H1 (cell line): ENCODE measurements at regions not wholly inside any gene's neighbourhood (a gene's known extent, or its start where the extent isn't known, plus 50 kb on each side); places are given as distances from the start of the nearest gene placed in this dataset.

Experiments
- CTCF ChIA-PET: fragments of 300-600 bp; sonication (Branson Sonifier 250); formaldehyde crosslinking; loops from one replicate; lab custom pipeline; 2021; ENCODE audit not compliant: partially characterized antibody; lab: Charles Lee
- POLR2A ChIA-PET: fragments of 300-600 bp; sonication (Branson Sonifier 250); formaldehyde crosslinking; loops from one replicate; lab custom pipeline; 2021; ENCODE audit warnings: inconsistent platforms; ENCODE audit not compliant: partially characterized antibody; lab: Charles Lee
- DNase-seq, 2 experiments: peaks; one replicate each; pipeline versions ENCODE4 v3.0.0 to v3.0.0-alpha.2; 2010 to 2022; ENCODE audit warnings: low spot score in 2 of 2, low read depth in 1 of 2, mixed read lengths in 1 of 2
- FAIRE-seq: peaks from 2 replicates; lab custom pipeline; 2011; peaks lifted over from hg19 to GRCh38; lab: Jason Lieb, UNC
- H2AFZ ChIP-seq: 2 replicates; pipeline ENCODE4 v1.8.1; 2012; ENCODE audit warnings: low read length, inconsistent platforms
- H2AK5ac ChIP-seq: 2 replicates; pipeline ENCODE4 v1.6.1; 2013; ENCODE audit warnings: low read depth, low read length
- H2BK120ac ChIP-seq: replicated peaks from 2 replicates; pipeline ENCODE3; 2013; ENCODE audit warnings: low read depth, low read length, inconsistent platforms
- H2BK12ac ChIP-seq: 2 replicates; pipeline ENCODE4 v1.6.1; 2013; ENCODE audit warnings: low read depth, low read length
- H2BK15ac ChIP-seq: 2 replicates; pipeline ENCODE4 v1.6.1; 2013; ENCODE audit warnings: low read length
- H2BK20ac ChIP-seq: 2 replicates; pipeline ENCODE4 v1.6.1; 2013; ENCODE audit warnings: low read length
- H2BK5ac ChIP-seq: 2 replicates; pipeline ENCODE4 v1.6.1; 2013; ENCODE audit warnings: low read depth, low read length
- H3K14ac ChIP-seq: 2 replicates; pipeline ENCODE4 v1.6.1; 2013; ENCODE audit warnings: inconsistent platforms; ENCODE audit not compliant: insufficient read length
- H3K18ac ChIP-seq: 2 replicates; pipeline ENCODE4 v1.6.1; 2013; ENCODE audit warnings: low read length; ENCODE audit errors: extremely low read depth
- H3K23ac ChIP-seq: 2 replicates; pipeline ENCODE4 v1.6.1; 2013; ENCODE audit warnings: inconsistent platforms; ENCODE audit not compliant: insufficient read length
- H3K23me2 ChIP-seq: 2 replicates; pipeline ENCODE4 v1.6.1; 2013; ENCODE audit warnings: low read depth, low read length
- H3K27ac ChIP-seq: 2 replicates; pipeline ENCODE4 v1.6.1; 2011; ENCODE audit warnings: low read depth, low read length, inconsistent platforms
- H3K27me3 ChIP-seq, 4 experiments: replicated peaks in 1 of 4; 1 replicate in 1 of 4; 2 replicates in 3 of 4; pipeline versions ENCODE4 v1.6.1 to v1.8.1; 2011 to 2013; ENCODE audit warnings: low read length in 3 of 4, mild to moderate bottlenecking in 3 of 4, inconsistent platforms in 2 of 4, mixed read lengths in 2 of 4, moderate library complexity in 1 of 4; ENCODE audit not compliant: control insufficient read depth in 3 of 4, insufficient read depth in 3 of 4; ENCODE audit errors: extremely low read depth in 1 of 4
- H3K36me3 ChIP-seq, 4 experiments: 2 replicates each; pipeline versions ENCODE4 v1.6.1 to v1.8.1; 2011 to 2013; ENCODE audit warnings: mild to moderate bottlenecking in 4 of 4, low read length in 3 of 4, moderate library complexity in 2 of 4, control low read depth in 1 of 4, inconsistent platforms in 1 of 4; ENCODE audit not compliant: insufficient read depth in 4 of 4, control insufficient read depth in 2 of 4
- H3K4ac ChIP-seq: replicated peaks from 2 replicates; pipeline ENCODE3; 2013; ENCODE audit warnings: low read length, low read depth, mixed read lengths, inconsistent platforms; ENCODE audit not compliant: insufficient read length
- H3K4me1 ChIP-seq, 4 experiments: replicated peaks in 1 of 4; 1 replicate in 1 of 4; 2 replicates in 3 of 4; pipeline versions ENCODE4 v1.6.1 to v1.8.1; 2011 to 2013; ENCODE audit warnings: low read length in 3 of 4, inconsistent platforms in 2 of 4, mixed read lengths in 1 of 4; ENCODE audit not compliant: insufficient read depth in 4 of 4, control insufficient read depth in 3 of 4
- H3K4me2 ChIP-seq, 2 experiments: 2 replicates each; pipeline versions ENCODE4 v1.6.1 to v1.8.1; 2011 to 2013; ENCODE audit warnings: low read depth in 2 of 2, low read length in 2 of 2, control low read depth in 1 of 2, inconsistent platforms in 1 of 2, mild to moderate bottlenecking in 1 of 2; ENCODE audit not compliant: insufficient read depth in 1 of 2
- H3K4me3 ChIP-seq, 4 experiments: fragments of 200-600, 300-600 bp in 1 of 4; sonication (generic), shearing (Covaris generic), sonication (Bioruptor Twin) in 1 of 4; 2 replicates each; pipeline versions ENCODE4 v1.5.1 to v1.8.1; 2011 to 2016; ENCODE audit warnings: low read length in 4 of 4, low read depth in 3 of 4, control low read depth in 2 of 4, inconsistent platforms in 2 of 4, mild to moderate bottlenecking in 2 of 4, mixed read lengths in 1 of 4, moderate library complexity in 1 of 4; ENCODE audit not compliant: insufficient read depth in 2 of 4; ENCODE audit errors: extremely low read depth in 1 of 4
- H3K56ac ChIP-seq: replicated peaks from 2 replicates; pipeline ENCODE3; 2013; ENCODE audit warnings: low read depth, mild to moderate bottlenecking, mixed read lengths, low read length, inconsistent platforms; ENCODE audit not compliant: insufficient read length
- H3K79me1 ChIP-seq: 2 replicates; pipeline ENCODE4 v1.6.1; 2013; ENCODE audit warnings: low read depth, low read length, control low read depth
- H3K79me2 ChIP-seq, 2 experiments: 2 replicates each; pipeline versions ENCODE4 v1.6.1 to v1.8.1; 2012 to 2013; ENCODE audit warnings: low read length in 2 of 2, mild to moderate bottlenecking in 2 of 2, inconsistent platforms in 1 of 2; ENCODE audit not compliant: insufficient read depth in 2 of 2, control insufficient read depth in 1 of 2
- H3K9ac ChIP-seq, 4 experiments: replicated peaks in 1 of 4; 1 replicate in 1 of 4; 2 replicates in 3 of 4; pipeline versions ENCODE4 v1.6.1 to v1.8.1; 2011 to 2013; ENCODE audit warnings: low read depth in 3 of 4, low read length in 3 of 4, control low read depth in 2 of 4, mild to moderate bottlenecking in 2 of 4, moderate library complexity in 2 of 4, inconsistent platforms in 1 of 4; ENCODE audit errors: extremely low read depth in 1 of 4
- H3K9me3 ChIP-seq, 2 experiments: 2 replicates each; pipeline versions ENCODE4 v1.6.1 to v1.8.1; 2012 to 2013; ENCODE audit warnings: mild to moderate bottlenecking in 2 of 2, moderate library complexity in 2 of 2, control low read depth in 1 of 2, inconsistent platforms in 1 of 2, low read depth in 1 of 2, low read length in 1 of 2, mixed read lengths in 1 of 2; ENCODE audit not compliant: insufficient read depth in 2 of 2
- H4K20me1 ChIP-seq, 2 experiments: replicated peaks in 1 of 2; 2 replicates each; pipeline versions ENCODE3 to v1.8.1; 2011 to 2013; ENCODE audit warnings: inconsistent platforms in 2 of 2, low read length in 2 of 2, mild to moderate bottlenecking in 1 of 2; ENCODE audit not compliant: insufficient read depth in 2 of 2, control insufficient read depth in 1 of 2
- H4K5ac ChIP-seq: 2 replicates; pipeline ENCODE4 v1.6.1; 2013; ENCODE audit warnings: low read length, low read depth, mixed read lengths, inconsistent platforms; ENCODE audit not compliant: insufficient read length
- H4K8ac ChIP-seq: 2 replicates; pipeline ENCODE4 v1.8.0; 2013; ENCODE audit warnings: mild to moderate bottlenecking, moderate library complexity, low read length, inconsistent platforms; ENCODE audit not compliant: insufficient read depth; ENCODE audit errors: extremely low read depth
- H4K91ac ChIP-seq: replicated peaks from 2 replicates; pipeline ENCODE3; 2013; ENCODE audit warnings: low read length, mixed read lengths, inconsistent platforms; ENCODE audit not compliant: insufficient read length
- ATF3 ChIP-seq: IDR thresholded peaks from 2 replicates; pipeline ENCODE4 v1.6.1; 2011; ENCODE audit warnings: low read depth, mild to moderate bottlenecking, low read length; ENCODE audit not compliant: insufficient read depth
- GABPA ChIP-seq: IDR thresholded peaks from 2 replicates; pipeline ENCODE4 v1.6.1; 2011; ENCODE audit warnings: mild to moderate bottlenecking, low read length, moderate library complexity, borderline replicate concordance; ENCODE audit not compliant: insufficient read depth
- HDAC2 ChIP-seq, 2 experiments: fragments of 300-600 bp in 1 of 2; sonication (generic) in 1 of 2; IDR thresholded peaks; 2 replicates each; pipeline ENCODE4 v1.6.1; 2011 to 2012; ENCODE audit warnings: low read depth in 2 of 2, low read length in 2 of 2, mild to moderate bottlenecking in 2 of 2, moderate library complexity in 2 of 2, borderline replicate concordance in 1 of 2, inconsistent platforms in 1 of 2
- HDAC6 ChIP-seq: IDR thresholded peaks from one replicate; pipeline ENCODE4 v1.7.1; 2012; ENCODE audit warnings: low read depth, mild to moderate bottlenecking, inconsistent platforms, low read length, moderate library complexity
- KDM1A ChIP-seq: fragments of 200-600, 300-600 bp; sonication (generic); IDR thresholded peaks from 2 replicates; pipeline ENCODE4 v1.7.1; 2016; ENCODE audit warnings: mild to moderate bottlenecking, low read length, borderline replicate concordance
- POLR2AphosphoS5 ChIP-seq: IDR thresholded peaks from 2 replicates; pipeline ENCODE4 v1.6.1; 2011; ENCODE audit warnings: low read depth, low read length
- RBBP5 ChIP-seq: IDR thresholded peaks from 2 replicates; pipeline ENCODE4 v1.7.1; 2012; ENCODE audit warnings: low read depth, mild to moderate bottlenecking, inconsistent platforms, low read length, moderate library complexity, borderline replicate concordance
- RFX5 ChIP-seq: IDR thresholded peaks from 2 replicates; pipeline ENCODE4 v1.6.1; 2011; ENCODE audit warnings: low read depth, low read length, improper control_type of control experiment, borderline replicate concordance
- SIN3A ChIP-seq, 2 experiments: IDR thresholded peaks in 1 of 2; conservative IDR thresholded peaks in 1 of 2; 2 replicates each; pipeline ENCODE4 v1.6.1; 2011 to 2012; ENCODE audit warnings: low read length in 2 of 2, improper control_type of control experiment in 1 of 2, low read depth in 1 of 2, mild to moderate bottlenecking in 1 of 2
- SUZ12 ChIP-seq: fragments of 200-600 bp; sonication (generic); IDR thresholded peaks from 2 replicates; pipeline ENCODE4 v1.6.1; 2012; ENCODE audit warnings: mild to moderate bottlenecking, inconsistent platforms, low read length, moderate library complexity, mixed read lengths
- TAF1 ChIP-seq: IDR thresholded peaks from 2 replicates; pipeline ENCODE4 v1.6.1; 2011; ENCODE audit warnings: mild to moderate bottlenecking, low read depth, low read length
- TAF7 ChIP-seq: optimal IDR thresholded peaks from 2 replicates; pipeline ENCODE3; 2011; ENCODE audit warnings: low read depth, mild to moderate bottlenecking, inconsistent platforms, low read length, moderate library complexity, borderline replicate concordance
- WGBS, 2 experiments: shearing (Covaris generic) in 1 of 2; methylation state at CpG; one replicate each; pipeline versions ENCODE4 v1.1.6 to v1.1.7; 2013 to 2015; ENCODE audit warnings: low lambda C conversion rate in 2 of 2, mixed read lengths in 2 of 2, inconsistent platforms in 1 of 2, low coverage in 1 of 2, missing lambda C conversion rate in 1 of 2; ENCODE audit not compliant: insufficient replicate concordance in 2 of 2, insufficient coverage in 1 of 2, insufficient read length in 1 of 2; ENCODE audit errors: extremely low coverage in 1 of 2, missing lambda C conversion rate in 1 of 2; 5-methylcytosine and 5-hydroxymethylcytosine counted together

GRCh38 chr6:126824815-126825214, 293.7 kb upstream of the RSPO3 start:
- ChIA-PET CTCF (interaction anchor here (1.1 to 2.6 kb wide), 3 partner anchors 13 to 110 kb away, joined by 3 to 11 read pairs (median 5); no protein-coding TSS in a partner anchor), POLR2A (no interaction called here)
- Histone ChIP-seq H3K27ac (no peak overlapping the region), H3K56ac (no peak overlapping the region), H3K27me3 (no peaks in the 10 kb centered on the region; a peak in 1 of 7 replicates), H4K5ac (no peak overlapping the region), H2BK20ac (no peak overlapping the region), H3K79me1 (no peaks in the 10 kb centered on the region), H3K18ac (no peak overlapping the region), H3K36me3 (no peaks in the 10 kb centered on the region), H3K23ac (no peak overlapping the region), H2BK12ac (no peak overlapping the region), H4K20me1 (no peaks in the 10 kb centered on the region), H3K4me1 (peaks cover 0 to 8% (median 5%) of the 10 kb centered on the region in 4 experiments; a peak in 4 of 7 replicates), H3K4me2 (no peak overlapping the region; a peak in 1 of 4 replicates), H3K9me3 (no peaks in the 10 kb centered on the region), H3K79me2 (no peaks in the 10 kb centered on the region), H2BK120ac (no peak overlapping the region), H3K4me3 (no peak overlapping the region), H2BK15ac (no peak overlapping the region), H3K9ac (no peak overlapping the region), H2AFZ (no peak overlapping the region), H4K91ac (no peak overlapping the region), H3K23me2 (no peaks in the 10 kb centered on the region), H4K8ac (no peak overlapping the region), H2AK5ac (no peak overlapping the region), H3K14ac (no peak overlapping the region), H3K4ac (no peak overlapping the region), H2BK5ac (no peak overlapping the region)
- peak; percentile 62 for FAIRE-seq
- TF ChIP-seq HDAC6 (no peak), ATF3 (no peak), TAF7 (no peak), TAF1 (no peak), GABPA (no peak), SUZ12 (no peak), POLR2AphosphoS5 (no peak), RBBP5 (no peak), SIN3A (conservative IDR thresholded peaks at IDR 0.05 in 1 of 2, IDR thresholded peaks at IDR 0.05 in 1 of 2; ENCODE audit: low read depth in 1 of 2, low read length in 2 of 2) (no peak), KDM1A (no peak), RFX5 (no peak), HDAC2 (IDR thresholded peaks at IDR 0.05; ENCODE audit: borderline replicate concordance in 1 of 2, low read depth in 2 of 2, low read length in 2 of 2) (no peak)
- WGBS, 2 experiments = 67% methylated on average over 2 of the region's 2 CpGs; no CpG with 5 or more reads in 1 of the 2 experiments
- no peak for DNase-seq
